HG03342 (cell line): ENCODE measurements at regions not wholly inside any gene's neighbourhood (a gene's known extent, or its start where the extent isn't known, plus 50 kb on each side); places are given as distances from the start of the nearest gene placed in this dataset.
"Not testable (repeated sequence)": the region's sequence is repeated elsewhere in the genome, so short reads cannot be mapped to it uniquely, and the experiment has no call there.

Experiments used
- ATAC-seq: cut with Tn5 transposase; IDR thresholded peaks from one replicate; pipeline ENCODE4 v1.9.1; 2021; ENCODE audit warnings: mild to moderate bottlenecking, moderate library complexity; ENCODE audit not compliant: unreplicated experiment

- ATAC-seq, result no peak
These were observed 397.3 kb downstream of the SOX11 start for GRCh38 chr2:6089474-6089873.

GRCh38 chr2:6103372-6103771 lies 411.2 kb downstream of the SOX11 start:
- no peak for ATAC-seq

GRCh38 chr2:6103949-6104348 lies 411.8 kb downstream of the SOX11 start:
- no peak for ATAC-seq

GRCh38 chr2:6107290-6107689 lies 415.1 kb downstream of the SOX11 start:
- no peak for ATAC-seq

- no peak for ATAC-seq
These were observed 417.6 kb downstream of the SOX11 start for GRCh38 chr2:6109831-6110230.

GRCh38 chr2:6111781-6112261 lies 419.6 kb downstream of the SOX11 start:
- ATAC-seq, result no peak

GRCh38 chr2:6113786-6114185 lies 421.6 kb downstream of the SOX11 start:
- ATAC-seq, result no peak

GRCh38 chr2:6127718-6128117 lies 435.5 kb downstream of the SOX11 start:
- no peak for ATAC-seq

GRCh38 chr2:6139142-6139541 lies 447.0 kb downstream of the SOX11 start:
- ATAC-seq, result no peak

GRCh38 chr2:6139916-6140315 lies 447.7 kb downstream of the SOX11 start:
- no peak for ATAC-seq

- no peak for ATAC-seq
These were observed 448.3 kb downstream of the SOX11 start for GRCh38 chr2:6140509-6140908.

GRCh38 chr2:6143812-6144211 lies 451.6 kb downstream of the SOX11 start:
- ATAC-seq, result no peak

- ATAC-seq, result not testable (repeated sequence)
These were observed 455.0 kb downstream of the SOX11 start for GRCh38 chr2:6147215-6147614.

GRCh38 chr2:6148882-6149281 lies 456.7 kb downstream of the SOX11 start:
- ATAC-seq, result no peak

- ATAC-seq, result no peak
These were observed 467.4 kb downstream of the SOX11 start for GRCh38 chr2:6159606-6160005.

- no peak for ATAC-seq
These were observed 471.7 kb downstream of the SOX11 start for GRCh38 chr2:6163932-6164331.

- ATAC-seq, result no peak
These were observed 473.0 kb downstream of the SOX11 start for GRCh38 chr2:6164986-6165747.

- no peak for ATAC-seq
These were observed 475.5 kb downstream of the SOX11 start for GRCh38 chr2:6167592-6168138.

- no peak for ATAC-seq
These were observed 476.3 kb downstream of the SOX11 start for GRCh38 chr2:6168485-6168884.

- ATAC-seq, result no peak
These were observed 479.1 kb downstream of the SOX11 start for GRCh38 chr2:6171294-6171693.

- ATAC-seq, result no peak
These were observed 485.6 kb downstream of the SOX11 start for GRCh38 chr2:6177811-6178210.

- no peak for ATAC-seq
These were observed 489.3 kb downstream of the SOX11 start for GRCh38 chr2:6181525-6181924.

GRCh38 chr2:6181926-6182325 lies 489.7 kb downstream of the SOX11 start:
- no peak for ATAC-seq
